Tibial nerve (tissue), 4 donors: ENCODE measurements at regions not wholly inside any gene's neighbourhood (a gene's known extent, or its start where the extent isn't known, plus 50 kb on each side); places are given as distances from the start of the nearest gene placed in this dataset.

Source experiments
- CTCF ChIP-seq, 5 experiments: fragments of 200-600 bp in 3 of 5; fragments of 450-650 bp in 2 of 5; sonication (generic) in 3 of 5; IDR thresholded peaks; one replicate each; pipeline ENCODE4 v1.5.1; 2016 to 2019; ENCODE audit warnings: antibody characterized with exemption in 5 of 5, mild to moderate bottlenecking in 3 of 5, moderate library complexity in 2 of 5
- EP300 ChIP-seq, 2 donors: sonication (generic); formaldehyde crosslinking; IDR thresholded peaks; one replicate each; pipeline ENCODE4 v1.6.1; 2017; ENCODE audit warnings: antibody characterized with exemption in 2 of 2, mild to moderate bottlenecking in 1 of 2
- POLR2A ChIP-seq, 2 donors: fragments of 450-650 bp; IDR thresholded peaks; one replicate each; pipeline ENCODE4 v1.6.1; 2017; ENCODE audit warnings: antibody characterized with exemption in 2 of 2, mild to moderate bottlenecking in 2 of 2, moderate library complexity in 2 of 2

DNA sequence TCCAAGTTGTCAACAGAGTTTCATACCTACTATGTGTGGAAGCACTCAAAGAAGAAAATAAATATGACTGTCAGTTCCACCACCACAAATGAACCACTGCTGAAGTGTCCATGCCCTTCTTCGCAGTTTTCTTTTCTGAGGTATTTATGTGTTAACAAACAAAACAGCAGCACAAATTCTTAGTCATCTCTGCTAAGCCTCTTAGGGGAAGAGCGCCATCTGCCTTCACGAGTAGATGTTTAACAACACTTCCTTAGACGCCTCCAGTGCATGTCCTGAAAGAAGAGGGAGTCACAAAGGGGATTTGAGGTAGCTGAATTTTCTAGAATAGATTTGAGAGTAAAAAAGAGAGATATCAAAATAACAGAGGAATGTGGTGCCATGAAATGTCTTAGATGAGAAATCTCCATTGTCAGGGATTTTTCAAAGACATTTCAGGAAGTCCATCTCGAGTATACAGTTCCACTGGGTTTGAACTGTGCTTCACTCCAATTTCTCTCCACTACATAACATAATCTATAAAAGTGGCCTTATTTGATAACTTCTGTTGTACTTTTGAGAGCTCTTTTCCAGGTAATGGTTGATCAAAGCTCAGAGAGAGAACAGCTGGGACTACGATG is 775.3 kb upstream of the POM121L12 start:
- TF ChIP-seq CTCF (IDR thresholded peaks at IDR 0.05) (no peak), POLR2A (IDR thresholded peaks at IDR 0.05) (no peak), EP300 (IDR thresholded peaks at IDR 0.05) (no peak)
